HG03139 (cell line): ENCODE measurements at regions not wholly inside any gene's neighbourhood (a gene's known extent, or its start where the extent isn't known, plus 50 kb on each side); places are given as distances from the start of the nearest gene placed in this dataset.

Experiments
- ATAC-seq: cut with Tn5 transposase; IDR thresholded peaks from one replicate; pipeline ENCODE4 v1.9.1; 2021; ENCODE audit not compliant: unreplicated experiment

GRCh38 chr20:57882451-57883161 is 172.8 kb upstream of the PMEPA1 start:
- no peak for ATAC-seq

DNA sequence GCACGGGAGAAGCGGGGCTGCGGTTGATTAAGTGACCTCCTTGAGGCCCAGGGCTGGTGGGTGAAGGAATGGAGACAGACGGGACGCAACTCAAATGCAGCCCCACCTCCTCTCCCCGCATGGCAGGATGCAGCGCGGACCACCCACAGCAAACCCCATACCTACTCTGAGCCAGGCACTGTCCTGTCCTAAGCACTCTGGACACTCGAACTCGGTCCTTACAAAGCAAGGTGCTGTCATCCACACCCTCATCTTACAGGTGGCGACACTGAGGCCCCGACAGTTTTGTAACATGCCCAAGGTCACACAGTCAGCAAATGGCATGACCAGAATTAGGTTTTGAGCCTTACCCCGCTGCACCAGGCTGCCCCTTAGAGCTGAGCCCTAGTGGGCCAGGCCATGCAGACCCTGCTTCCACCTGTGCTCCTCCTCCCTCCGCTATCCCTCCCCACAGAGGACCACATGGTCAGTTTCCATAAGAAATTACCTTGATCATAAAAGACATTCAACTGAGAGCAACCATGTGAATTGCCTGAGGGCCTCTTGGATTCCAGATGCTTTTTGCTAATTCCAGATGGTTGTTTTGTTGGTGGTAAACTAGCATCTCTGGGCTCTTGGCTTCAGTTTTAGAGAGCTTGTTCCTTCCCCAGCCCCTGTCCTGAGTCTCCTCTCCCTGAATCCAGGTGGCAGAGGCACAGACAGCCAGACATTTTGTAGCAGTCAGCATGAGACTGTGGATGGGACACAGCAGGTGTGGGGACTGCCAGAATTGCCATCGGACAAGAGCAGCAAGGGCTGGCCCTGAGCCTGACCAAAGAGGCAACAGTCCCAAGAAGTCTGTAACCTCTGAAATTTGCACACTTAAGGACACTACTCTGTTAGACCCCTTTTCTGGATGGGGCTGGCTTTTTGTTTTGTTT is 171.9 kb upstream of the PMEPA1 start:
- ATAC-seq: no peak

- no peak for ATAC-seq
Observed at GRCh38 chr20:57880571-57880892, 170.7 kb upstream of the PMEPA1 start.

DNA sequence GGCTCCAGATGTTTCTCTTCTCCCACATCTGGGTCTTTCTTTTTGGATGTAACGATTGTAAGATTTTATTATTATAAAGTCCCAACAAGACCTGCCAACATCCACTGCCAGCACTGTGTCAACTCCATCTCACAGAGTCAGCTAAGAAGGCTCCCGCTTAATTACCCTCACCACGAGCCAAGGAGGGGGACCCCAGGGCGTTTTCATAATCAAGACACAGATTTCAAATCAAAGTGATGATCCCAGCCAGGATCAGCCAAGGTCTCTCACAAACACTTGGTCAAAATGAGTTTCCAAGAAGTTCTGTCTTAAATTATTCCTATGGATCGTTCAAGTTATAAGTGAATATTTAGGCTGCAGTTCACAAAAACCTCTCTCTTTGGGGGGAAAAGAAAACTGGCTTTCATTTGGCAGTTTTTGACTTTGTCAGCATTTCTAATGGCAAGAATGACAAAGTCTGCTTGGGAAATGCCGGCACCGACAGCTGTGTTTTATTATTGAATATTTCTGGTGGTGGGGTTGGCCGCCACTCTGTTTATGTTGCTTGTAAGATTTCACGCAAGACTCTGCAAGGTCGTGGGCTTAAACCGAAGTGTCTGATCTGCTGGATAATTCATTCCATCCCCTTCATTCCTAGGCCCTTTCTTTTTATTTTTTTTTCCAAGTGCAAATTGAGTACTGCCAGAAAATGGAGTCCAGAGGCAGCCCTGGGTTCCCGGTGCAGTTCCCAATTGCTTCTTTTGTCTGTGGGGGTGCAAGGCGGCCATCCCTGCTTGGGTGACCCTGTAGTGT is 170.2 kb upstream of the PMEPA1 start:
- ATAC-seq: no peak

DNA sequence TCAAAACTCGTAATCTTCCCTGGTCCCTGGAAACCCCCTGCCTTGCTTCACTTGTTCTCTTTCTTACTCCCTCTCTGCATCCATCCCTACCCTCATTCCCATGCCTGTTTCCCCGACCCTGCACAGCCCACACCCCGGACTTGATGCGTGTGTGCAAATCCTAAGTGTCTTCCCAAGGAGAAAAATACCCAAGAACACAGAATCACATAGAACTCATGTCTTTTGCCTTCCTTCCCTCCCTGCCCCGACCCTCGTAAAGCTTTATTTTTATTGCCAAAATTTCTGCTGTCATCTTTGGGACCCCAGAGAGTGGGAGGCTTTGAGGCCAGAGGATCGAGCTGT is 169.6 kb upstream of the PMEPA1 start:
- ATAC-seq: no peak

DNA sequence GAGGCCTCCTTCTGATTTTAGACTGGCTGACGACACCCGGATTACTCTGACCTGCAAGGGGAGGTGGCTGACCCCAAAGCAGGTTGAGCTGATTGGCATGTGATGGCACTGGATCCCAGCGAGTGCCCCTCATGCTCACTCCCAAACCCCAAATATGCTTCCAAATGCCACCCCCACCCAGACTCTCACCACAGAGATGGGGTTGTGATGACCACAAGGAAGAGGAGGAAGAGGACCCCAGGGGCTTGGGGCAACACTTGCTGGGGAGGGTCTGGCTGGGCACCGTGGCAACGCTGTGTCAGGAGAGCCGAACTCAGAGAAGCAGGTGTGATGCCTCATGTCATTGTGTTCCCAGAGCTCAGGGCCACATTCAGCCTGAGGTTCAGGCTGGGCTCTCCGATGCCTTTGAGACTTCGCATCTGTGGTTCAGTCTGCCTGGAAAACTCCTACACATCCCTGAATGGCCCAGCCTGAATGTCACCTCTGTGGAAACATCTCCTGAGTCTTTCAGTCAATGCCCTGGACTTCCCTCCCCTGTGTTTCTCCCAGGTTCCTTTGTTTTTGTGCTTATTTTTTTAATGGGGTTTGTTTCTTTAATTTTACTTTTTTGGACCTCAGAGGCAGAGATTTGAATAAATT is 169.1 kb upstream of the PMEPA1 start:
- ATAC-seq: no peak

DNA sequence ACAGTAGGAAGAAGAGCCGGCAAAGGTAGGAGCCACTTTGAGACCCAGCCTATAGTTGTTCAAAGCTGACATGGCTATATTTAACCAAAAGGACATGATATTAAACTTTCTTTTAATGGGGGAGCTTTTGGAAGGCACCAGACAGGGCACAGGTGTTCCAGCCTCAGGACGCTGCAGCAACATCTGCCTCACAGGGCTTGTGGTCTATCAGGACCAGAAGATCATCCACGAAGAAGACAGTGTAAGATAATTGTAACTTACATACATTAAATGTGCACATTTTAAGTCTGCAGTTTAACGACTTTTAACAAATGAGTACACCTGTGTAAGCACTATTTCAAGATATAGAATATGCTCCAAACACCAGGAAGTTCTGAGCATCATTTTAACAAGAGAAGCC is 168.2 kb upstream of the PMEPA1 start:
- ATAC-seq: no peak

- no peak for ATAC-seq
Observed at GRCh38 chr20:57877131-57877824, 167.5 kb upstream of the PMEPA1 start.

- no peak for ATAC-seq
Observed at GRCh38 chr20:57876163-57876562, 166.3 kb upstream of the PMEPA1 start.

DNA sequence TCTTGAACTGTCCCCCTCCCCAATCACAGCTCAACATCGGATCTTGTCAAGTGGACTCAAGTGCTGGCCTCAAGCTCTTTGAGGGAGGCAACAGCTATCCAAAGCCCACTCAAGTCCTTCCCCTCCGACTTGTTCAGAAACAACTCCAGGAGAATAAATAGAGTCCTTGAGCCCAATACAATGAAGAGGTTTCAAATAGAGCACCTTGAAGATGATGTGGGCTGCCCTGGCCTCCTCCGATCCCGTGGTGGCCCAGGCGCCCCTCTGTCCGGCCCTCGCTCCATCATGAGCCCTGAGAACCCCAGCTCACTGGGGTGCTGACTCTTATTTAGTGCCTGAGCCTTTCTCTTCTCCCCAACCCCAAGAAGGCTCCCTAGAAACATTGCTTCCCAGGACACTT is 164.3 kb upstream of the PMEPA1 start:
- no peak for ATAC-seq

DNA sequence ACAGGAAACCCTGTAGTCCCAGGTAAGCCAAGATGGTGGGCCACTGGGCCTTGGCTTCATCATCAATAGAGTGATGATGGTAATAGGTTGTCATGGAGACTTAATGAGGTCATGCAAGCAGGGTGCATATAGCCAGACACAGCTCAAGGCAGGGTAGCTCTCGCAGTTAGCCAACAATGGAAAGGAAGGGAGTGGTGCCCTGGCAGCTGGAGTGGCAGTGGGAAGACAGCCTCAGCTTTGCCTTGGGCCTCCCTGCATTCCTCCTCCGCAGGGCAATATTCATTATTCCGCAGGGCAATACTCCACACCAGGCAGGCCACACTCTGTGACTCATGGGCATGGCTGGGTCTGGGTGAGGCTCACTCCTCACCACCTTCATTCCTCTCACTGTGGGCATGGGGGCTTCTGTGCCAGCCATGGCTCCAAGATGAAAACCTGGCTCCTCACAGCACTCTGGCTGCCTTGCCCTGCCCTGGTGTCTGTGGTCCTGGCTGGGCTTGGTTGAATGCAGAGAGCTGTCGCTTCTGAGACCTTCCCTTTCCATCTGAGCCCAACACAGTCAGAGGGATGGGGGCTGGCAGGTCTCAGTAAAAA is 163.1 kb upstream of the PMEPA1 start:
- ATAC-seq: no peak

GRCh38 chr20:57871237-57871632 is 161.4 kb upstream of the PMEPA1 start:
- ATAC-seq: no peak

DNA sequence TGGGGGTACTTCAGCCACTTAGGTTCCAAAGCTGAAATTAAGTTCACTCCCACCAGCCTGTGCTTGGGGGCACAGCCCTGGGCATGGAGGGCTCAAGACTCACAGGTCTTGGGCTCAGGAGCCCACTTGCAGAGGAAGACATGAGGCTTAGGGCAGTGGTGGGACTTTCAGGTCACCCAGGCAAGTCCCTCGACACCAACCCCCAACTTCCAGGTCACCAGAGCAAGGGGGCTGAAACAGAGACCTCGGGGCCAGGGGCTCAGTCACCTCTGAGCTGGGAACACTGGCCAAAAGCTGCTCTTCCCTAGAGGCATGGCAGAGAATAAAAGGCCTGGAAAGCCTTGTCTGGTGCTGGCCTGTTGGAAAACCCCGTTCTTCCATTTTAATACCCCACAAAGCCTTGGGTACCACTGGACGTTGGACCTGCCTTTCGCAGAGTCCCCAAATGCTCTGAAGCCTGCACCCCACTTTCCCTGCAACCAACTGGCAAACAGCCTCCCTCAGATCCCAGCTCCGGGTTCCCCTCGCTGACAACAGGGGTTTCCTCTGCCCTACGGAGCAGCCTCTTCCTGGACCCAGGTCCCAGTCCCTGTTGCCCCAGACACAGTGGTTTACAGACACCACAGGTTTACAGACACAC is 160.9 kb upstream of the PMEPA1 start:
- ATAC-seq: no peak

GRCh38 chr20:57869951-57870315 is 160.1 kb upstream of the PMEPA1 start:
- no peak for ATAC-seq

- no peak for ATAC-seq
Observed at GRCh38 chr20:57869291-57869950, 159.6 kb upstream of the PMEPA1 start.

GRCh38 chr20:57868310-57868709 is 158.5 kb upstream of the PMEPA1 start:
- no peak for ATAC-seq

GRCh38 chr20:57867807-57868206 is 158.0 kb upstream of the PMEPA1 start:
- ATAC-seq: no peak

GRCh38 chr20:57867181-57867803 is 157.5 kb upstream of the PMEPA1 start:
- no peak for ATAC-seq
